ENCODE measurements at regions not wholly inside any gene's neighbourhood (a gene's known extent, or its start where the extent isn't known, plus 50 kb on each side); places are given as distances from the start of the nearest gene placed in this dataset.

- no peaks in the 10 kb centered on the region for H3K4me1 ChIP-seq (replicated peaks in 1 of 4; ENCODE audit: control insufficient read depth in 3 of 4, insufficient read depth in 4 of 4, low read length in 3 of 4)
- no peak overlapping the region for H3K9ac ChIP-seq (replicated peaks in 1 of 4; ENCODE audit: extremely low read depth in 1 of 4, low read depth in 3 of 4, low read length in 3 of 4)
- TF ChIP-seq CBX5 (IDR thresholded peaks at IDR 0.05; ENCODE audit: low read depth, low read length) = no peak
- no peak for TF ChIP-seq CTCF (IDR thresholded peaks at IDR 0.05; ENCODE audit: control extremely low read depth in 1 of 3, insufficient read depth in 1 of 3, low read depth in 1 of 3, low read length in 3 of 3)
- TF ChIP-seq CTBP2 (IDR thresholded peaks at IDR 0.05; ENCODE audit: borderline replicate concordance, insufficient read depth, insufficient read length, low read length) = no peak
- no peak for TF ChIP-seq SP1 (IDR thresholded peaks at IDR 0.05; ENCODE audit: low read depth, low read length)
- TF ChIP-seq ASH2L (IDR thresholded peaks at IDR 0.05; ENCODE audit: low read length) = no peak
- DNase-seq (ENCODE audit: low read depth in 1 of 2, low spot score in 2 of 2) (no peak), FAIRE-seq (no peak)
- H3K4me2 ChIP-seq (ENCODE audit: insufficient read depth in 1 of 2, low read depth in 2 of 2, low read length in 2 of 2) = no peak overlapping the region
- H3K56ac ChIP-seq (replicated peaks; ENCODE audit: insufficient read length, low read depth, low read length) = no peak overlapping the region
- no peak overlapping the region for H3K23ac ChIP-seq (ENCODE audit: insufficient read length)
- WGBS, 2 experiments (ENCODE audit: extremely low coverage in 1 of 2, insufficient coverage in 1 of 2, insufficient read length in 1 of 2, insufficient replicate concordance in 2 of 2, low coverage in 1 of 2, low lambda C conversion rate in 2 of 2, missing lambda C conversion rate in 1 of 2) = 84% methylated on average over 1 of the region's 1 CpG; no CpG with 5 or more reads in 1 of the 2 experiments
- no peaks in the 10 kb centered on the region for H3K36me3 ChIP-seq (ENCODE audit: control insufficient read depth in 2 of 4, insufficient read depth in 4 of 4, low read length in 3 of 4)
- H3K79me1 ChIP-seq (ENCODE audit: low read depth, low read length) = no peaks in the 10 kb centered on the region
- H3K23me2 ChIP-seq (ENCODE audit: low read depth, low read length) = no peaks in the 10 kb centered on the region
- H2BK12ac ChIP-seq (ENCODE audit: low read depth, low read length) = no peak overlapping the region
- ChIA-PET POLR2A (ENCODE audit: partially characterized antibody) (no interaction called here), CTCF (ENCODE audit: partially characterized antibody) (no interaction called here)
- H3K79me2 ChIP-seq (ENCODE audit: control insufficient read depth in 1 of 2, insufficient read depth in 2 of 2, low read length in 2 of 2) = no peaks in the 10 kb centered on the region
- no peak overlapping the region for H2BK15ac ChIP-seq (ENCODE audit: low read length)
- H3K9me3 ChIP-seq (ENCODE audit: insufficient read depth in 2 of 2, low read depth in 1 of 2, low read length in 1 of 2) = peaks cover 0 to 3% of the 10 kb centered on the region in 2 experiments; a peak in 1 of 4 replicates
- no peaks in the 10 kb centered on the region for H4K20me1 ChIP-seq (replicated peaks in 1 of 2; ENCODE audit: control insufficient read depth in 1 of 2, insufficient read depth in 2 of 2, low read length in 2 of 2)
- no peak overlapping the region for H2AFZ ChIP-seq (ENCODE audit: low read length)
- H3K27me3 ChIP-seq (replicated peaks in 1 of 4; ENCODE audit: control insufficient read depth in 3 of 4, extremely low read depth in 1 of 4, insufficient read depth in 3 of 4, low read length in 3 of 4) = no peaks in the 10 kb centered on the region
- H2BK120ac ChIP-seq (replicated peaks; ENCODE audit: low read depth, low read length) = no peak overlapping the region
- H2BK20ac ChIP-seq (ENCODE audit: low read length) = no peak overlapping the region
- H3K14ac ChIP-seq (ENCODE audit: insufficient read length) = no peak overlapping the region
- no peak overlapping the region for H4K91ac ChIP-seq (replicated peaks; ENCODE audit: insufficient read length, low read length)
- H3K18ac ChIP-seq (ENCODE audit: extremely low read depth, low read length) = no peak overlapping the region
- no peak overlapping the region for H3K4ac ChIP-seq (replicated peaks; ENCODE audit: insufficient read length, low read depth, low read length)
- no peak overlapping the region for H3K27ac ChIP-seq (ENCODE audit: low read depth, low read length)
- no peak overlapping the region for H4K8ac ChIP-seq (ENCODE audit: extremely low read depth, insufficient read depth, low read length)
- no peak overlapping the region for H2AK5ac ChIP-seq (ENCODE audit: low read depth, low read length)
- no peak overlapping the region for H4K5ac ChIP-seq (ENCODE audit: insufficient read length, low read depth, low read length)
- no peak overlapping the region for H3K4me3 ChIP-seq (ENCODE audit: extremely low read depth in 1 of 4, insufficient read depth in 2 of 4, low read depth in 3 of 4, low read length in 4 of 4)
- no peak overlapping the region for H2BK5ac ChIP-seq (ENCODE audit: low read depth, low read length)
These were observed 52.8 kb upstream of the FBXL7 start for GRCh38 chr5:15447209-15447608.

Measured in H1 (cell line).